Naive B cell (primary cell): ENCODE measurements at regions not wholly inside any gene's neighbourhood (a gene's known extent, or its start where the extent isn't known, plus 50 kb on each side); places are given as distances from the start of the nearest gene placed in this dataset.

ENCODE experiments used
- ATAC-seq, 2 donors: fragments of 150-1000 bp; cut with Tn5 transposase; 2 replicates each; pipeline ENCODE4 v1.10.0; 2021; ENCODE audit warnings: low read depth in 2 of 2, mild to moderate bottlenecking in 2 of 2, moderate library complexity in 2 of 2
- DNase-seq: peaks from one replicate; pipeline ENCODE4 v3.0.0; 2022
- H3K27ac Mint-ChIP-seq, 6 donors: one replicate each; pipeline ENCODE4 v1.8.0; 2020 to 2022; ENCODE audit warnings: mild to moderate bottlenecking in 6 of 6, mixed read lengths in 6 of 6, moderate library complexity in 5 of 6, inconsistent platforms in 2 of 6
- H3K27me3 Mint-ChIP-seq, 3 donors: one replicate each; pipeline ENCODE4 v1.8.0; 2021 to 2022; ENCODE audit warnings: mixed read lengths in 3 of 3, mild to moderate bottlenecking in 1 of 3
- H3K36me3 Mint-ChIP-seq, 2 donors: one replicate each; pipeline ENCODE4 v1.8.0; 2020 to 2022; ENCODE audit warnings: mixed read lengths in 2 of 2, inconsistent platforms in 1 of 2, mild to moderate bottlenecking in 1 of 2
- H3K4me1 Mint-ChIP-seq, 3 donors: one replicate each; pipeline ENCODE4 v1.8.0; 2020 to 2022; ENCODE audit warnings: mixed read lengths in 3 of 3, inconsistent platforms in 1 of 3, mild to moderate bottlenecking in 1 of 3, moderate library complexity in 1 of 3
- H3K4me3 Mint-ChIP-seq, 8 donors: one replicate each; pipeline ENCODE4 v1.8.0; 2020 to 2022; ENCODE audit warnings: mild to moderate bottlenecking in 8 of 8, mixed read lengths in 8 of 8, moderate library complexity in 8 of 8, inconsistent platforms in 2 of 8
- H3K9me3 Mint-ChIP-seq, 7 donors: one replicate each; pipeline ENCODE4 v1.8.0; 2020 to 2022; ENCODE audit warnings: mixed read lengths in 7 of 7, mild to moderate bottlenecking in 5 of 7, inconsistent platforms in 2 of 7, moderate library complexity in 1 of 7

- no peaks in the 10 kb centered on the region for H3K9me3 Mint-ChIP-seq
- H3K36me3 Mint-ChIP-seq = no peaks in the 10 kb centered on the region
- H3K27ac Mint-ChIP-seq = no peak overlapping the region
- no peaks in the 10 kb centered on the region for H3K4me1 Mint-ChIP-seq
- no peaks in the 10 kb centered on the region for H3K27me3 Mint-ChIP-seq
- ATAC-seq (no peak), DNase-seq (no peak)
- H3K4me3 Mint-ChIP-seq = no peak overlapping the region
Observed at GRCh38 chr5:168211936-168212335, 79.5 kb upstream of the WWC1 start.

GRCh38 chr5:168214071-168214470 is 77.4 kb upstream of the WWC1 start:
- no peaks in the 10 kb centered on the region for H3K27me3 Mint-ChIP-seq
- H3K9me3 Mint-ChIP-seq = no peaks in the 10 kb centered on the region
- H3K27ac Mint-ChIP-seq = no peak overlapping the region
- H3K4me3 Mint-ChIP-seq = no peak overlapping the region
- H3K4me1 Mint-ChIP-seq = no peaks in the 10 kb centered on the region
- ATAC-seq = no peak
- H3K36me3 Mint-ChIP-seq = no peaks in the 10 kb centered on the region
- no peak for DNase-seq

GRCh38 chr5:168214886-168215285 is 76.6 kb upstream of the WWC1 start:
- Mint-ChIP-seq H3K27me3 (no peaks in the 10 kb centered on the region), H3K9me3 (no peaks in the 10 kb centered on the region), H3K36me3 (no peaks in the 10 kb centered on the region), H3K4me3 (no peak overlapping the region), H3K27ac (no peak overlapping the region), H3K4me1 (peaks cover 0 to 5% (median 0%) of the 10 kb centered on the region in 3 donors)
- no peak for ATAC-seq
- no peak for DNase-seq

GRCh38 chr5:168215646-168216045 is 75.8 kb upstream of the WWC1 start:
- no peak overlapping the region for H3K4me3 Mint-ChIP-seq
- peaks cover 0 to 6% (median 0%) of the 10 kb centered on the region in 3 donors for H3K4me1 Mint-ChIP-seq
- H3K9me3 Mint-ChIP-seq = no peaks in the 10 kb centered on the region
- DNase-seq (no peak), ATAC-seq (no peak)
- H3K27ac Mint-ChIP-seq = no peak overlapping the region
- H3K36me3 Mint-ChIP-seq = no peaks in the 10 kb centered on the region
- H3K27me3 Mint-ChIP-seq = no peaks in the 10 kb centered on the region

GRCh38 chr5:168216989-168217388 is 74.5 kb upstream of the WWC1 start:
- H3K27ac Mint-ChIP-seq = no peak overlapping the region
- ATAC-seq = no peak
- H3K4me1 Mint-ChIP-seq = peaks cover 0 to 6% (median 0%) of the 10 kb centered on the region in 3 donors
- no peak for DNase-seq
- peak overlapping the region in 1 of 8 donors; percentile 35 for H3K4me3 Mint-ChIP-seq
- H3K27me3 Mint-ChIP-seq = peaks cover 0 to 8% (median 0%) of the 10 kb centered on the region in 3 donors
- H3K36me3 Mint-ChIP-seq = no peaks in the 10 kb centered on the region
- no peaks in the 10 kb centered on the region for H3K9me3 Mint-ChIP-seq

- ATAC-seq (no peak), DNase-seq (no peak)
- no peak overlapping the region for H3K4me3 Mint-ChIP-seq
- no peaks in the 10 kb centered on the region for H3K9me3 Mint-ChIP-seq
- H3K36me3 Mint-ChIP-seq = no peaks in the 10 kb centered on the region
- H3K27me3 Mint-ChIP-seq = peaks cover 0 to 8% (median 3%) of the 10 kb centered on the region in 3 donors
- H3K27ac Mint-ChIP-seq = no peak overlapping the region
- H3K4me1 Mint-ChIP-seq = peaks cover 0 to 6% (median 0%) of the 10 kb centered on the region in 3 donors
Observed at GRCh38 chr5:168217497-168217896, 73.9 kb upstream of the WWC1 start.

- Mint-ChIP-seq H3K36me3 (no peaks in the 10 kb centered on the region), H3K4me1 (peaks cover 0 to 6% (median 0%) of the 10 kb centered on the region in 3 donors), H3K27ac (no peak overlapping the region), H3K4me3 (no peak overlapping the region), H3K9me3 (no peaks in the 10 kb centered on the region), H3K27me3 (peaks cover 0 to 8% (median 8%) of the 10 kb centered on the region in 3 donors)
- no peak for DNase-seq
- no peak for ATAC-seq
Observed at GRCh38 chr5:168218746-168219145, 72.7 kb upstream of the WWC1 start.

DNA sequence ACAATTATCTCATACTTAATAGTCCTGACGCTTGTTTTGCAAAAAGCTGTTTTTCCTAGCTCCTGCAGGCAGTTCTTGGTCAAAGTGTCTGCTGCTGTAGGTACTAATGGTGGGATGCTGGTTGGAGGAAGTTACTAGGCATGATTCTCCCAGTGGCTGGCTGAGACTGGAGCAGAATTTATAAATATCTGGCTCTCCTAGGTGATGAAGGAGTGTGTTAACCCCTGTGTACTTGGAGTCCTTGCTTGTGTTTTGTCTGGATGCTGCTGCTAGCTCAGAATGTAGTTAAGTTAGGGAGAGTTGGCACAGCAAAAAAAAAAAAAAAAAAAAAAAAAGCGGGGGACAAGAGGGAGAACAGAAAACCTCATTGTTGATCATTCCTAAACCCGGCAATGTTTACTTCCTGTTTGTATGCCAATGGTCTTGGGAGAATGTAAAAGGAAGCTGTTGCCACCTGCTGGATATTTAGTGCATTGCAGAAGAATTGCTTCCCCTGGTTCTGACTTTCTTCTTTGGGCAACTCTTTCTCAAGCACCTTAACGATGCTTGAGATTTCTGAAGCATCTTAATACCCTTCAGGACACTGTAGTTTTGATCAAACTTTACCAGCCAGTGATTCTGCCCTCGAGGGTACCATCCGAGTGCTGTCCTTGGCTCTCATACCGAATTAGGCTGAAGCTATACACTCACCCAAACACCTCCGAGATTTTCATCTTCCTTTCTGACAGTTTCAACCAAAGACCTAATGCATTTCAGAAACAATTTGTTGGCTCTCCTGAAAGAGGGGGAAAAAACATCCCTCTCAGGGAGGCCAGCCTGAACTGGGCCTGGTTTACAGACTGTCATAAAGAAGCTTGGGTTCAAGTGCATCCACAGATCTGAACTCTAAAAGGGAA is 71.7 kb upstream of the WWC1 start:
- H3K9me3 Mint-ChIP-seq = no peaks in the 10 kb centered on the region

DNA sequence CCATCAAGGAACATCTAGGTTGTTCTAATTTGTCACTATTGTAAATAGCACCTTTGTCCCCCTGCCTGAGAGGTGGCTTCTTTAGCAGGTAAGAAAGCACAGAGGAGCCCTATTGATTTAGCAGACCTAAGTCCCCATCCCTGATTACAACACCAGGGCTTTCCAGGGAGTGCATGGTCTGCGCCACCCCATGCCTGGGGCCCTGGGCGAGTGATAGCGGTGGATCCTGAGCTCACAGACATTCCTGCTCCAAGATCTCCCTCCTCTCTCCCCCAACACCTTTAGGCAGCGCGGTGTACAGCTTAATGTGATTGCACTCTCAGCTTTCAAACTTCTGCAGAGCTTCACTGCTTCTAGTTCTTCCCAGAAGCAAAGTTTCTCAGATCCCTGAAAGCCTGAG is 67.4 kb upstream of the WWC1 start:
- peaks cover 0 to 6% (median 0%) of the 10 kb centered on the region in 3 donors for H3K4me1 Mint-ChIP-seq
- DNase-seq = no peak
- no peaks in the 10 kb centered on the region for H3K36me3 Mint-ChIP-seq
- H3K27ac Mint-ChIP-seq = no peak overlapping the region
- no peak overlapping the region for H3K4me3 Mint-ChIP-seq
- no peak for ATAC-seq
- peaks cover 9 to 22% (median 19%) of the 10 kb centered on the region in 3 donors for H3K27me3 Mint-ChIP-seq
- peaks cover 0 to 2% (median 0%) of the 10 kb centered on the region in 7 donors for H3K9me3 Mint-ChIP-seq

More for the DNA sequence above, 71.7 kb upstream of the WWC1 start:
- H3K27ac Mint-ChIP-seq = no peak overlapping the region
- H3K27me3 Mint-ChIP-seq = peaks cover 5 to 15% (median 10%) of the 10 kb centered on the region in 3 donors
- H3K4me1 Mint-ChIP-seq = peaks cover 0 to 6% (median 0%) of the 10 kb centered on the region in 3 donors
- ATAC-seq = no peak
- H3K36me3 Mint-ChIP-seq = no peaks in the 10 kb centered on the region
- peak; percentile 15 for DNase-seq
- H3K4me3 Mint-ChIP-seq = no peak overlapping the region

DNA sequence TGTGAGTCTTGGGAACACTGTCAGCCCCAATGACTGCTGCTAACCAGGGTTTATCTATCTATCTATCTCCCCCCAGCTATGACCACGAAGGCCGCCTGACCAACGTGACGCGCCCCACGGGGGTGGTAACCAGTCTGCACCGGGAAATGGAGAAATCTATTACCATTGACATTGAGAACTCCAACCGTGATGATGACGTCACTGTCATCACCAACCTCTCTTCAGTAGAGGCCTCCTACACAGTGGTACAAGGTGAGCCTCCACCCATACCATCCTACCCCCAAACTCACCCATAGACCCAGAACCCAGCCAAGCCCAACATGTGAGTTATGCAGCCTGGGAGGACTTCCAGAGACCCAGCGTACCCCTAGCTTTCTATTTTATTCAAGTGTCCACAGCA is 65.4 kb upstream of the WWC1 start:
- Mint-ChIP-seq H3K4me1 (no peaks in the 10 kb centered on the region), H3K36me3 (no peaks in the 10 kb centered on the region), H3K27me3 (peaks cover 15 to 28% (median 21%) of the 10 kb centered on the region in 3 donors), H3K9me3 (peaks cover 0 to 6% (median 0%) of the 10 kb centered on the region in 7 donors), H3K27ac (no peak overlapping the region), H3K4me3 (no peak overlapping the region)
- ATAC-seq = no peak
- no peak for DNase-seq

- ATAC-seq (no peak), DNase-seq (no peak)
- peak overlapping the region in 1 of 8 donors; percentile 14 for H3K4me3 Mint-ChIP-seq
- H3K27ac Mint-ChIP-seq = no peak overlapping the region
- no peaks in the 10 kb centered on the region for H3K36me3 Mint-ChIP-seq
- peaks cover 20 to 32% (median 21%) of the 10 kb centered on the region in 3 donors for H3K27me3 Mint-ChIP-seq
- peaks cover 0 to 7% (median 2%) of the 10 kb centered on the region in 7 donors for H3K9me3 Mint-ChIP-seq
- H3K4me1 Mint-ChIP-seq = no peaks in the 10 kb centered on the region
Observed at GRCh38 chr5:168227001-168227400, 64.4 kb upstream of the WWC1 start.

GRCh38 chr5:168227973-168228615 is 63.4 kb upstream of the WWC1 start:
- no peak overlapping the region for H3K27ac Mint-ChIP-seq
- no peaks in the 10 kb centered on the region for H3K4me1 Mint-ChIP-seq
- DNase-seq (no peak), ATAC-seq (no peak)
- no peak overlapping the region for H3K4me3 Mint-ChIP-seq
- peaks cover 0 to 7% (median 2%) of the 10 kb centered on the region in 7 donors for H3K9me3 Mint-ChIP-seq
- peaks cover 20 to 24% (median 23%) of the 10 kb centered on the region in 3 donors for H3K27me3 Mint-ChIP-seq
- no peaks in the 10 kb centered on the region for H3K36me3 Mint-ChIP-seq

GRCh38 chr5:168228668-168229067 is 62.8 kb upstream of the WWC1 start:
- Mint-ChIP-seq H3K27ac (no peak overlapping the region), H3K4me3 (no peak overlapping the region), H3K36me3 (no peaks in the 10 kb centered on the region)

GRCh38 chr5:168234133-168234532 is 57.3 kb upstream of the WWC1 start:
- H3K9me3 Mint-ChIP-seq = peaks cover 0 to 7% (median 2%) of the 10 kb centered on the region in 7 donors
- peak overlapping the region in 1 of 8 donors; percentile 11 for H3K4me3 Mint-ChIP-seq
- no peak overlapping the region for H3K27ac Mint-ChIP-seq
- ATAC-seq = no peak
- H3K27me3 Mint-ChIP-seq = peaks cover 5 to 20% (median 13%) of the 10 kb centered on the region in 3 donors
- H3K36me3 Mint-ChIP-seq = no peaks in the 10 kb centered on the region
- H3K4me1 Mint-ChIP-seq = no peaks in the 10 kb centered on the region
- no peak for DNase-seq

More at GRCh38 chr5:168228668-168229067, 62.8 kb upstream of the WWC1 start:
- no peak for ATAC-seq
- Mint-ChIP-seq H3K27me3 (peaks cover 20 to 24% (median 23%) of the 10 kb centered on the region in 3 donors), H3K9me3 (peaks cover 0 to 7% (median 2%) of the 10 kb centered on the region in 7 donors), H3K4me1 (no peaks in the 10 kb centered on the region)
- DNase-seq = no peak
